Naive thymus-derived CD8-positive, alpha-beta T cell (primary cell): ENCODE measurements at regions not wholly inside any gene's neighbourhood (a gene's known extent, or its start where the extent isn't known, plus 50 kb on each side); places are given as distances from the start of the nearest gene placed in this dataset.
"Not testable (repeated sequence)": the region's sequence is repeated elsewhere in the genome, so short reads cannot be mapped to it uniquely, and the experiment has no call there.

Experiments used
- ATAC-seq, 2 donors: fragments of 150-1000 bp; cut with Tn5 transposase in 1 of 2; sonication (Bioruptor Pico), chemical (Tn5 transposase) in 1 of 2; 1 replicate in 1 of 2; 2 replicates in 1 of 2; pipeline ENCODE4 v1.10.0; 2021; ENCODE audit warnings: mild to moderate bottlenecking in 2 of 2, moderate library complexity in 2 of 2
- POLR2A ChIA-PET: fragments of 350-600 bp; sonication (Branson Sonifier 250); formaldehyde crosslinking; loops from one replicate; lab custom pipeline; 2021; ENCODE audit warnings: antibody characterized with exemption; lab: Charles Lee
- DNase-seq, 10 donors: peaks; one replicate each; pipeline versions ENCODE4 v3.0.0 to v3.0.0-alpha.2; 2020 to 2022
- H3K27ac Mint-ChIP-seq, 10 donors: one replicate each; pipeline ENCODE4 v1.8.0; 2020 to 2022; ENCODE audit warnings: mild to moderate bottlenecking in 10 of 10, mixed read lengths in 10 of 10, moderate library complexity in 4 of 10, inconsistent platforms in 1 of 10
- H3K27me3 Mint-ChIP-seq, 5 donors: one replicate each; pipeline ENCODE4 v1.8.0; 2021 to 2022; ENCODE audit warnings: mixed read lengths in 5 of 5
- H3K36me3 Mint-ChIP-seq, 3 donors: one replicate each; pipeline ENCODE4 v1.8.0; 2020 to 2022; ENCODE audit warnings: mixed read lengths in 3 of 3, mild to moderate bottlenecking in 2 of 3, inconsistent platforms in 1 of 3
- H3K4me1 Mint-ChIP-seq, 4 donors: one replicate each; pipeline ENCODE4 v1.8.0; 2021 to 2022; ENCODE audit warnings: mixed read lengths in 4 of 4
- H3K4me3 Mint-ChIP-seq, 10 donors: one replicate each; pipeline ENCODE4 v1.8.0; 2020 to 2022; ENCODE audit warnings: mild to moderate bottlenecking in 10 of 10, mixed read lengths in 10 of 10, moderate library complexity in 6 of 10, inconsistent platforms in 1 of 10
- H3K9me3 Mint-ChIP-seq, 9 donors: one replicate each; pipeline ENCODE4 v1.8.0; 2020 to 2022; ENCODE audit warnings: mixed read lengths in 9 of 9, mild to moderate bottlenecking in 3 of 9, inconsistent platforms in 1 of 9, moderate library complexity in 1 of 9

DNA sequence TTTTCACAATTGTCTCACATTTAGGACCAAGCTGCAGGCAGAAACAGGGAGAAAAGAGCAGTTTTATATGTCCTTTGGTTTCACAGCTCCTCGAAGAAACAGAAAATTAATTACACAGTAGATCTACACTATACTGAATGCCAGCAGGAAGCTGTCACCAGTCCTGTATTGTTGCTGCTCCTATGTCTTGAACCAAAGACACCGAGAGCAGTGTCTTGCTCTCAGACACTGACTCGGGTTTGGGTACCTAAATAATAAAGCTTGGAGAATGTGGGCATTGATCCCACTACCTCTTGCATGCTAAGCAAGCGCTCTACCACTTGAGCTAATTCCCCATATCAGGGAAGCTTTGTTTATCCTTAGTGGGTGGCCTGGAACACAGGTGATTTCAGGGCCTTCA is 168.4 kb upstream of the ZNF322 start:
- H3K36me3 Mint-ChIP-seq, H3K4me3 Mint-ChIP-seq, H3K27ac Mint-ChIP-seq, H3K9me3 Mint-ChIP-seq, POLR2A ChIA-PET, DNase-seq, H3K4me1 Mint-ChIP-seq, ATAC-seq, H3K27me3 Mint-ChIP-seq: not testable (repeated sequence)

GRCh38 chr6:26829480-26829879 is 169.9 kb upstream of the ZNF322 start:
- H3K9me3 Mint-ChIP-seq, DNase-seq, H3K27ac Mint-ChIP-seq, ATAC-seq, POLR2A ChIA-PET, H3K27me3 Mint-ChIP-seq, H3K36me3 Mint-ChIP-seq, H3K4me3 Mint-ChIP-seq, H3K4me1 Mint-ChIP-seq: not testable (repeated sequence)

DNA sequence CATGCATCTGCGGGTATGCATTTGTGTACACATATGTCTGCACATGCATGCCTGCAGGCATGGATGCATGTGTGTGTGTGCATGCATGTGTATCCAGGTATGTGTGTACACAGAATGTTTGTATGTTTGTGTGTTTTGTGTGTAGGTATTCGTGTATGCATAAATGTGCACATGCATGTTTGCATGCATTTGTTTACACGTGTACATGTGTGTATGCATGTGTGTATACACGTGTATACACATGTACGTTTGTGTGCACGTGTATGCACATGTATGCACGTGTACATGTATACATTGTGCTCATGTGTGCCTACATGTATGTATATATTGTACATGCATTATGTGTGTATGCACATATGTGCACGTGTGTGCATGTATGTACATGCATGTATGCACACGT is 171.4 kb upstream of the ZNF322 start:
- ATAC-seq, H3K4me3 Mint-ChIP-seq, H3K4me1 Mint-ChIP-seq, H3K27me3 Mint-ChIP-seq, POLR2A ChIA-PET, H3K36me3 Mint-ChIP-seq, H3K27ac Mint-ChIP-seq, DNase-seq, H3K9me3 Mint-ChIP-seq: not testable (repeated sequence)

GRCh38 chr6:26835707-26836106 is 176.2 kb upstream of the ZNF322 start:
- not testable (repeated sequence) for DNase-seq, H3K4me1 Mint-ChIP-seq, H3K27ac Mint-ChIP-seq

DNA sequence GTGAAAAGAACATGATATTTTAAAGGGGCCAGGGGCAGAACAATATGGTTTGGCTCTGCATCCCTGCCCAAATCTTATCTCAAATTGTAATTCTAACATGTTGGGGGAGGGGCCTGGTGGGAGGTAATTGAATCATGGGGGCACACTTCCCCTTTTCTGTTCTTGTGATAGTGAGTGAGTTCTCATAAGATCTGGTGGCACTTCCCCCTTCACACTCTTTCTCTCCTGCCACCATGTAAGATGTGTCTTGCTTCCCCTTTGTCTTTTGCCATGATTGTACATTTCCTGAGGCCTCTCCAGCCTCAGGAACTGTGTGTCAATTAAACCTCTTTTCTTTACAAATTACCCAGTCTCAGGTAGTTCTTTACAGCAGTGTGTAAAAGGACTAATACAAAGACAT is 177.1 kb upstream of the ZNF322 start:
- H3K4me3 Mint-ChIP-seq, H3K9me3 Mint-ChIP-seq, H3K4me1 Mint-ChIP-seq, H3K27me3 Mint-ChIP-seq, ATAC-seq, DNase-seq, POLR2A ChIA-PET, H3K36me3 Mint-ChIP-seq, H3K27ac Mint-ChIP-seq: not testable (repeated sequence)

More at GRCh38 chr6:26835707-26836106, 176.2 kb upstream of the ZNF322 start:
- H3K9me3 Mint-ChIP-seq, H3K27me3 Mint-ChIP-seq, ATAC-seq, POLR2A ChIA-PET, H3K4me3 Mint-ChIP-seq, H3K36me3 Mint-ChIP-seq: not testable (repeated sequence)

DNA sequence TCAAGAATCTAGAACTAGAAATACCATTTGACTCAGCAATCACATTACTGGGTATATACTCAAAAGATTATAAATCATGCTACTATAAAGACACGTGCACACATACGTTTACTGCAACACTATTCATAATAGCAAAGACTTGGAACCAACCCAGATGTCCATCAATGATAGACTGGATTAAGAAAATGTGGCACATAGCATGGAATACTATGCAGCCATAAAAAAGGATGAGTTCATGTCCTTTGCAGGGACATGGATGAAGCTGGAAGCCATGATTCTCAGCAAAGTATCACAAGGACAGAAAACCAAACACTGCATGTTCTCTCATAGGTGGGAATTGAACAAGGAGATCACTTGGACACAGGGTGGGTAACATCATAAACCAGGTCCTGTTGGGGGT is 185.3 kb upstream of the ZNF322 start:
- POLR2A ChIA-PET, H3K27ac Mint-ChIP-seq, H3K36me3 Mint-ChIP-seq, H3K27me3 Mint-ChIP-seq, H3K4me1 Mint-ChIP-seq, DNase-seq, H3K4me3 Mint-ChIP-seq, ATAC-seq: not testable (repeated sequence)
- peaks cover 0 to 10% (median 0%) of the 10 kb centered on the region in 9 donors for H3K9me3 Mint-ChIP-seq

- H3K9me3 Mint-ChIP-seq, H3K27ac Mint-ChIP-seq, DNase-seq, H3K4me1 Mint-ChIP-seq, H3K4me3 Mint-ChIP-seq, POLR2A ChIA-PET, H3K27me3 Mint-ChIP-seq, ATAC-seq, H3K36me3 Mint-ChIP-seq: not testable (repeated sequence)
Measured at GRCh38 chr6:26857289-26857688, 197.7 kb upstream of the ZNF322 start.

DNA sequence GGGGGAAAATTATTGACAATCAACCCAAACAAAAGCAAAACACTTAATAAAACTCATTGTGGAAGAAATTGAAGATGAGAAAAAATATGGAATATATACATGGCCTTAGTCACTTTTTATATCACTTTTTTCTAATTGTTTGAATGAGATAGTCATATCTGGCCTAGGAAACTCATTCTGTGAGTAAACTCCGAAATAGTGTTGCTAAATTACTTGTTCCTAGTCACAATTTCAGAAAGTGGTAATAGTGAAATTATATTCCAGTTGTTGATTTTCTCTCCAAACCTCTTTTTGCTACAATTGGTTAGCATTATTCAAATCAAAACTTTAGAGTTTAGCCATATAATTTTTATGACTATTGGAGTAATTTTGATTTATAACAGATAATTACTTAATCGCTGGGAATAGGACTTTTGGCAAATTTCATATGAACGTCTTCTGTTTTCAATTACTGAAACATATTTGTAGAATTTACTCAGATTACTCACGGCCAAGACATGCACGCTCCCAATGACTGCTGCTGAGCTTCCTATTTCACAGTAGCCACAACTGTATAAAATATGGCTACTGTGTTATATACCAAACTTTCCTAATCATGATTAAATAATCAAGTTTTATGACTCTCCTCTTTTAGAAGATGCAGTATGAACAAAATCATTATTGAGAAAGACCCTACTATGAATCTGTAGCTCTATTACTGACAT is 199.7 kb upstream of the ZNF322 start:
- POLR2A ChIA-PET, H3K36me3 Mint-ChIP-seq, ATAC-seq, H3K9me3 Mint-ChIP-seq, H3K4me1 Mint-ChIP-seq, H3K27ac Mint-ChIP-seq, H3K4me3 Mint-ChIP-seq, H3K27me3 Mint-ChIP-seq, DNase-seq: not testable (repeated sequence)

DNA sequence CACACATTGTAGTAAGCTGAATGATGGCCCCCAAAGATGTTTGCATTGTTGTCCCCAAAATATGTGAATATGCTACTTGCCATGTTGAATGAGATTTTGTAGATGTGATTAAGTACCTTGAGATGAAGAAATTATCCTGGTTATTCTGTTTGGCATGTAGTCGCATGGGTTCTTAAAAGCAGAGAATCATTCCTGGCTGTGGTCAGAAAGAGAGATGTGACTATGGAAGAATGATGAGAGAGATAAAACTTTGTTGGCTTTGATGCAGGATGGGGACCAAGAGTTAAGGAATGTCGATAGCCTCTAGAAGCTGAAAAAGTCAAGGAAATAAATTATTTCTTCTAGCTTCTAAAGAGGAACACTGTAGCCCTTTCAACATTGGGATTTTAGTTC is 200.2 kb upstream of the ZNF322 start:
- POLR2A ChIA-PET, H3K4me1 Mint-ChIP-seq, H3K36me3 Mint-ChIP-seq, H3K27ac Mint-ChIP-seq, ATAC-seq, H3K9me3 Mint-ChIP-seq, H3K27me3 Mint-ChIP-seq, H3K4me3 Mint-ChIP-seq, DNase-seq: not testable (repeated sequence)

DNA sequence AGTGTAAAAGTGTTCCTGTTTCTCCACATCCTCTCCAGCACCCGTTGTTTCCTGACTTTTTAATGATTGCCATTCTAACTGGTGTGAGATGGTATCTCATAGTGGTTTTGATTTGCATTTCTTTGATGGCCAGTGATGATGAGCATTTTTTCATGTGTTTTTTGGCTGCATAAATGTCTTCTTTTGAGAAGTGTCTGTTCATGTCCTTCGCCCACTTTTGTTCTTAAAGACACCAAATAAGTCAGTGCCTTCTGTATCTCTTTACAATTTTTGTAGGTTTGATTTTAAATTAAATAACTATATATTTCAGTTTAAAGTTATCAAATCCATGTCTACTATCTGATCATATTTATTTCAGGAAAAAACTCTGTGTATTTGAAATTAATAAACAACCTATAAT is 202.4 kb upstream of the ZNF322 start:
- POLR2A ChIA-PET, H3K9me3 Mint-ChIP-seq, DNase-seq, ATAC-seq, H3K27me3 Mint-ChIP-seq, H3K4me3 Mint-ChIP-seq, H3K36me3 Mint-ChIP-seq, H3K4me1 Mint-ChIP-seq, H3K27ac Mint-ChIP-seq: not testable (repeated sequence)

GRCh38 chr6:26863641-26864040 is 204.1 kb upstream of the ZNF322 start:
- H3K9me3 Mint-ChIP-seq, ATAC-seq, H3K4me3 Mint-ChIP-seq, H3K27ac Mint-ChIP-seq, H3K4me1 Mint-ChIP-seq, H3K27me3 Mint-ChIP-seq, POLR2A ChIA-PET, H3K36me3 Mint-ChIP-seq, DNase-seq: not testable (repeated sequence)

DNA sequence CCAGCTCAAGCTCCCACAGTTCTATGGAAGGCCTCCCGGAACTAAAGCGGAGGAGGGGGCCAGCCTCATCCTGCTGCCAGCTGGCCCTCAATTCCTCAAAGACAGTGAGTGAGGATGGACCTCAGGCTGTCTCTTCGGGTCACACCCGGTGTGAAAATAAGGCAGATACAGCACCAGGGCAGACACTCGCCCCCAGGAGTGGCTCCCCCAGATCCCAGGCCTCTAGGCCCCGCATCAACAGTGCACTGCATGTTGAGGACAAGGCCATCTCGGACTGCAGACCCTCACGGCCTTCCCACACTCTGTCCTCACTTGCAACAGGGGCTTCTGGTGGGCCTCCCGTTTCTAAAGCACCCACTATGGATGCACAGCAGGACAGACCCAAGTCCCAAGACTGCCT is 239.2 kb upstream of the ZNF322 start:
- H3K4me3 Mint-ChIP-seq, POLR2A ChIA-PET, H3K27me3 Mint-ChIP-seq, H3K36me3 Mint-ChIP-seq, ATAC-seq, H3K27ac Mint-ChIP-seq, H3K9me3 Mint-ChIP-seq, DNase-seq, H3K4me1 Mint-ChIP-seq: not testable (repeated sequence)

- H3K9me3 Mint-ChIP-seq, H3K4me1 Mint-ChIP-seq, DNase-seq, H3K27ac Mint-ChIP-seq, H3K4me3 Mint-ChIP-seq, H3K27me3 Mint-ChIP-seq, POLR2A ChIA-PET, ATAC-seq: not testable (repeated sequence)
- peaks cover 0 to 23% (median 13%) of the 10 kb centered on the region in 3 donors for H3K36me3 Mint-ChIP-seq
Measured at GRCh38 chr6:26924206-26924605, 264.7 kb upstream of the ZNF322 start.

- H3K9me3 Mint-ChIP-seq, POLR2A ChIA-PET, ATAC-seq, H3K4me1 Mint-ChIP-seq, H3K27ac Mint-ChIP-seq, H3K27me3 Mint-ChIP-seq, DNase-seq, H3K4me3 Mint-ChIP-seq: not testable (repeated sequence)
- H3K36me3 Mint-ChIP-seq: peaks cover 0 to 11% (median 3%) of the 10 kb centered on the region in 3 donors
Measured at GRCh38 chr6:26928190-26928589, 268.6 kb upstream of the ZNF322 start.
